ENCODE measurements at regions not wholly inside any gene's neighbourhood (a gene's known extent, or its start where the extent isn't known, plus 50 kb on each side); places are given as distances from the start of the nearest gene placed in this dataset.

GRCh38 chr15:39426552-39427532, 154.0 kb upstream of the THBS1 start:
- TF ChIP-seq CTCF (IDR thresholded peaks at IDR 0.05): no peak
- no peak for TF ChIP-seq MXD4 (CRISPR knock-in tag; IDR thresholded peaks at IDR 0.05; ENCODE audit: borderline replicate concordance)
- no peak for TF ChIP-seq ZNF232 (CRISPR knock-in tag; IDR thresholded peaks at IDR 0.05)
- TF ChIP-seq ATF2 (CRISPR knock-in tag; IDR thresholded peaks at IDR 0.05; ENCODE audit: borderline replicate concordance, low read depth): no peak
- no peak for TF ChIP-seq CREM (CRISPR knock-in tag; IDR thresholded peaks at IDR 0.05)
- no peak for TF ChIP-seq AFF4 (CRISPR knock-in tag; IDR thresholded peaks at IDR 0.05; ENCODE audit: borderline replicate concordance)
- no peak for TF ChIP-seq CREB1 (CRISPR knock-in tag; IDR thresholded peaks at IDR 0.05)
- TF ChIP-seq USF1 (CRISPR knock-in tag; IDR thresholded peaks at IDR 0.05): no peak
- TF ChIP-seq ZNF138 (CRISPR knock-in tag; conservative IDR thresholded peaks at IDR 0.05): no peak
